Calu3 (cell line): ENCODE measurements at regions not wholly inside any gene's neighbourhood (a gene's known extent, or its start where the extent isn't known, plus 50 kb on each side); places are given as distances from the start of the nearest gene placed in this dataset.

Experiments used
- BruUV-seq: library from RNA; stranded (reverse); fragments of 400-500 nt; replicated peaks from 2 replicates; lab custom pipeline; 2021; lab: Mats Ljungman, UMichigan
- CTCF ChIA-PET: fragments of 300-600 bp; sonication (Branson Sonifier 250); formaldehyde crosslinking; loops from one replicate; lab custom pipeline; 2022; ENCODE audit warnings: antibody characterized with exemption; lab: Charles Lee
- DNase-seq: peaks from one replicate; pipeline ENCODE4 v3.0.0; 2022
- H3K27ac Mint-ChIP-seq: one replicate; pipeline ENCODE4 v1.8.0; 2022; ENCODE audit warnings: mixed read lengths; ENCODE audit not compliant: unreplicated experiment
- H3K27me3 Mint-ChIP-seq: one replicate; pipeline ENCODE4 v1.8.0; 2022; ENCODE audit warnings: mixed read lengths; ENCODE audit not compliant: unreplicated experiment
- H3K36me3 Mint-ChIP-seq: one replicate; pipeline ENCODE4 v1.8.0; 2022; ENCODE audit warnings: mild to moderate bottlenecking, moderate library complexity, mixed read lengths; ENCODE audit not compliant: insufficient read depth, unreplicated experiment
- H3K4me1 Mint-ChIP-seq: one replicate; pipeline ENCODE4 v1.8.0; 2022; ENCODE audit warnings: mild to moderate bottlenecking, low read depth, mixed read lengths; ENCODE audit not compliant: unreplicated experiment
- H3K4me3 Mint-ChIP-seq: one replicate; pipeline ENCODE4 v1.8.0; 2022; ENCODE audit warnings: mild to moderate bottlenecking, low read depth, moderate library complexity, mixed read lengths; ENCODE audit not compliant: unreplicated experiment
- H3K9me3 Mint-ChIP-seq: one replicate; pipeline ENCODE4 v1.8.0; 2022; ENCODE audit warnings: low read depth, mixed read lengths; ENCODE audit not compliant: unreplicated experiment
- CTCF ChIP-seq: fragments of 200-600 bp; IDR thresholded peaks from one replicate; pipeline ENCODE4 v1.8.0; 2022; ENCODE audit warnings: antibody characterized with exemption; ENCODE audit not compliant: unreplicated experiment
- intact Hi-C: fragments of 100-400 bp; cut with micrococcal nuclease; formaldehyde crosslinking; loops from one replicate; pipeline ENCODE4 v1.10.0; 2022; ENCODE audit not compliant: unreplicated experiment

DNA sequence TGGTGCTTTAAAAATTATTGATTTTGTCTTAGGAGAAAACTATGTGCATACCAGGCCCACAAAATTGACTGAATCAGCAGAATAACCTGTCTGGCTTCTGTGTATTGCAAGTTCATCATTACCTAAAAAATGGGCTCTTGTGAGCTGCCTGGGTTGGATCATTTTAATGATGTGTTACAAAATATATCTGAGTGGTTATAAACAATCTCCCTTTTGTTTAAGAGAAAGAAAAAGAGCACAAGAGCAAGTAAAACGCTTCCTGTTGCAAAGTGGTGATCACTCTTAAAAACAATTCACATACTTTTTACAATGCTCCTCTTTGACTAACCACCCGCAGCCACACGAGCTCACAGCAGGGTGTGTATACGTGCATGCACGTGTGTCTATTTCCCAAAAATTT is 335.1 kb downstream of the HDGFL1 start:
- H3K27ac Mint-ChIP-seq = peak overlapping the region; percentile 39
- BruUV-seq = no TSS peak
- CTCF ChIA-PET = interaction anchor here (0.8 to 1.2 kb wide), 3 partner anchors 9 to 78 kb away, joined by 3 to 4 read pairs (median 3); no protein-coding TSS in a partner anchor
- no peak for TF ChIP-seq CTCF
- peaks cover 31% of the 10 kb centered on the region for H3K4me1 Mint-ChIP-seq
- intact Hi-C loops = loop anchor here (1.0 kb wide), 1 partner anchor 76 kb away; no protein-coding TSS in a partner anchor
- peak; percentile 44 for DNase-seq
- H3K4me3 Mint-ChIP-seq = no peak overlapping the region
- H3K9me3 Mint-ChIP-seq = peaks cover 9% of the 10 kb centered on the region
- no peaks in the 10 kb centered on the region for H3K36me3 Mint-ChIP-seq
- H3K27me3 Mint-ChIP-seq = no peaks in the 10 kb centered on the region

DNA sequence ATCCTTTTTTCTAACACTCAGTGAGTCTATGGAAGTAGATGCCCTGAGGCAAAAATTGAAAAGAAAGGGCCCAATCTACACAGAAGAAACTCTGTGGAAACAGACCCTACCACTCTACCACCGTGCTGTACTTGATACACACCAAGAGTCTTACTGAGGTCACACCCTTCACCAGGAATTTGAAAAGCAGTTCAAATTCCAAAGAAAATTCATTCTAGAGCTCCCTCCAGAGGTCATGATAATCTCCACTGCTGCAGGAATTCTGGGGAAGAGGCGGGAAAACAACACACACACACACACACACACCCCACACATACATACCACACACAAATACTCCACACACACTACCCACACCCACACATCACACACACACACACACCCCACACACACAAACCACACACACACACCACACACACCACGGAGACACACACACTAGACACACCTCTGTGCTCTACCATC is 336.8 kb downstream of the HDGFL1 start:
- no peak overlapping the region for H3K27ac Mint-ChIP-seq
- peaks cover 31% of the 10 kb centered on the region for H3K4me1 Mint-ChIP-seq
- peak; percentile 30 for TF ChIP-seq CTCF
- H3K27me3 Mint-ChIP-seq = no peaks in the 10 kb centered on the region
- no TSS peak for BruUV-seq
- H3K9me3 Mint-ChIP-seq = peaks cover 10% of the 10 kb centered on the region
- no peaks in the 10 kb centered on the region for H3K36me3 Mint-ChIP-seq
- intact Hi-C loops = loop anchor here (1.0 kb wide), 1 partner anchor 1309 kb away; no protein-coding TSS in a partner anchor
- no peak overlapping the region for H3K4me3 Mint-ChIP-seq
- CTCF ChIA-PET = interaction anchor here (1.0 to 2.1 kb wide), 3 partner anchors 18 to 1251 kb away, joined by 3 to 6 read pairs (median 5); no protein-coding TSS in a partner anchor
- DNase-seq = peak; percentile 34

DNA sequence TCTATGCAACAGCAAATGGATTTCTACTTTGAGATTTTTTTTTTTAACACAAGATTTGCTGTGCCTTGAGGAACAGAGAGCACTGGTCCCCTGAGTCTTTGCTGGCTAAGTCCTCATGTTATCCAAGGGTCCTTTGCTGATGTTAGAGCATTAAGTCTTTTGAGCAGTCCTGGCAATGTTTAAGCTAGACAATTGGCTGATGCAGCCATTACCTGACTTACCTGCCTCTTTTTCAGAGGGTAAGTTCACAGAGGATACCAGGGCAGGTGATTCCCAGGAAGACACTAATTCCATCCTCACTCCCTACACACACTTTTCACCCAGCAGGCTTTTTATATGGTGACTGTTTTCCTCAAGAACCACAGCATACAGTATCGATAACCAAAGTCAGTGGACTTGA is 337.7 kb downstream of the HDGFL1 start:
- H3K4me3 Mint-ChIP-seq = no peak overlapping the region
- peaks cover 10% of the 10 kb centered on the region for H3K9me3 Mint-ChIP-seq
- H3K4me1 Mint-ChIP-seq = peaks cover 31% of the 10 kb centered on the region
- H3K36me3 Mint-ChIP-seq = no peaks in the 10 kb centered on the region
- no peak for DNase-seq
- intact Hi-C loops = no loop called here
- no TSS peak for BruUV-seq
- H3K27me3 Mint-ChIP-seq = no peaks in the 10 kb centered on the region
- no peak overlapping the region for H3K27ac Mint-ChIP-seq
- CTCF ChIA-PET = interaction anchor here (1.0 to 2.1 kb wide), 3 partner anchors 19 to 1252 kb away, joined by 3 to 6 read pairs (median 5); no protein-coding TSS in a partner anchor
- TF ChIP-seq CTCF = no peak

DNA sequence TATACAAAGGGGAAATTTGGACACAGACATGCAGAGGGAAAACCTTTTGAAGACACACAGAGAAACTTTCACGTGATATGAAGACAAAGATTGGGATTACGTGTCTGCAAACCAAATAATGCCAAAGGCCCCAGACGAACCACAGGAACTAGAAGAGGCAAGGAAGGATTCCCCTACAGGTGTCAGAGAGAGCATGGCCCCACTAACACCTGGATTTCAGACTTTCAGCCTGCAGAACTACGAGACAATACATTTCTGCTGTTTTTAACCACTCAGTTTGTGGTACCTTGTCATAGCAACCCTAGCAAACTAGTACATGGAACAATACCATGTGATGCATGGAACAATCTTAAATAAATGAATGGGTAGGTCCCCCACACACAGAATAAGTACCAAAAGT is 341.0 kb downstream of the HDGFL1 start:
- no peak overlapping the region for H3K27ac Mint-ChIP-seq
- BruUV-seq = no TSS peak
- CTCF ChIA-PET = no interaction called here
- intact Hi-C loops = no loop called here
- no peak for DNase-seq
- no peak for TF ChIP-seq CTCF
- H3K4me3 Mint-ChIP-seq = no peak overlapping the region
- H3K9me3 Mint-ChIP-seq = peaks cover 10% of the 10 kb centered on the region
- H3K27me3 Mint-ChIP-seq = no peaks in the 10 kb centered on the region
- H3K36me3 Mint-ChIP-seq = no peaks in the 10 kb centered on the region
- peaks cover 14% of the 10 kb centered on the region for H3K4me1 Mint-ChIP-seq
